ENCODE measurements at regions not wholly inside any gene's neighbourhood (a gene's known extent, or its start where the extent isn't known, plus 50 kb on each side); places are given as distances from the start of the nearest gene placed in this dataset.

DNA sequence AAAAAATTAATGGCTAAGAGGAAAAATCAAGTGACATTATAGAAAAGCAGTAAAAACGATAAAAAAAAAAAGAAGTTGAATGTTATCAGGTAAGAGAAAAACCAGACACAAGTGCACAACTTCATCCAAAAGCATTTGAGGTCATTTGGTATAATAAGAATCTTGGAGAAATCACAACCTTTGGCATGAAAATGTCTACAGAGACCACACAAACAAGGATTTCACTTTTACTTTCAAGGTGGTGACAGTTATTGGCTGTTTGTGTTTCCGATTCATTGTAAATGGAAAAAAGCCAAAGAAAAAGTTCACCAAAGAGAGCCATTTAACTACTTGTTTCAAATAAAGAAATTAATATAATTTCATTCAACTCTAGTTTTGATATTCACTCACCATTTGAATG lies 1193.5 kb downstream of the PCDH9 start:
- no peak overlapping the region for H3K27ac ChIP-seq
- no peak for DNase-seq (ENCODE audit: low spot score)
- ChIA-PET POLR2A (ENCODE audit: low non-redundant PET) (no interaction called here), CTCF (no interaction called here)
- TF ChIP-seq, protein P1, sequence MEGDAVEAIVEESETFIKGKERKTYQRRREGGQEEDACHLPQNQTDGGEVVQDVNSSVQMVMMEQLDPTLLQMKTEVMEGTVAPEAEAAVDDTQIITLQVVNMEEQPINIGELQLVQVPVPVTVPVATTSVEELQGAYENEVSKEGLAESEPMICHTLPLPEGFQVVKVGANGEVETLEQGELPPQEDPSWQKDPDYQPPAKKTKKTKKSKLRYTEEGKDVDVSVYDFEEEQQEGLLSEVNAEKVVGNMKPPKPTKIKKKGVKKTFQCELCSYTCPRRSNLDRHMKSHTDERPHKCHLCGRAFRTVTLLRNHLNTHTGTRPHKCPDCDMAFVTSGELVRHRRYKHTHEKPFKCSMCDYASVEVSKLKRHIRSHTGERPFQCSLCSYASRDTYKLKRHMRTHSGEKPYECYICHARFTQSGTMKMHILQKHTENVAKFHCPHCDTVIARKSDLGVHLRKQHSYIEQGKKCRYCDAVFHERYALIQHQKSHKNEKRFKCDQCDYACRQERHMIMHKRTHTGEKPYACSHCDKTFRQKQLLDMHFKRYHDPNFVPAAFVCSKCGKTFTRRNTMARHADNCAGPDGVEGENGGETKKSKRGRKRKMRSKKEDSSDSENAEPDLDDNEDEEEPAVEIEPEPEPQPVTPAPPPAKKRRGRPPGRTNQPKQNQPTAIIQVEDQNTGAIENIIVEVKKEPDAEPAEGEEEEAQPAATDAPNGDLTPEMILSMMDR (conservative IDR thresholded peaks at IDR 0.05; ENCODE audit: low read depth), result no peak

DNA sequence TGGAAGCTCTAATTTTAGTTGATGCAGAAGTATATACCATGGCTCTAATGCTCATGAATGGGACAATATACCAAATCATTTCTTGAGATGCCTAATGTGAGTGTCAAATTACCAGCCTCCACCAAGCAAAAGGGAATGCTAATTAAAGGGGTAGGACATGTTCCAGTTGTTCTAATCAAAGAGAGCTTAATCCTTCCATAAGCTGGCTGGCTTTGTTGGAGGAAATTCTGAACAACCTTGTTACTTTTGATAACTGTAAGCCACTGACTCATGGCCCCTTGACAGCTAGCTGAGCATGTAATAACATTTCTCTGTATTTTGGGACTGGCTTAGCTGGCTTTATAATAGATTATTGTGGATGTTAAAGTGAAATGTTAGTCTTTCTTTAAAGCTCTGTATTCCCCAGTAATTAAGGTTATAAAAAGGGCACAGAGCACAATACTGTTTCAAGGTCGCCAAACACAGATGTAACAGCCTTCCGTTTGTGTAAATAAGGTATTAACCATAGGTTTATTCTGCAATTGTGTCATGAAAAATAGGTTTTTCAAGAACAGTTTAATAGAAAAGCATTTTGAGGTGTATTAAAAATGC lies 1194.0 kb downstream of the PCDH9 start:
- TF ChIP-seq, protein P1 (conservative IDR thresholded peaks at IDR 0.05; ENCODE audit: low read depth), result no peak
- H3K27ac ChIP-seq, result no peak overlapping the region
- POLR2A ChIA-PET (ENCODE audit: low non-redundant PET), result no interaction called here
- CTCF ChIA-PET, result no interaction called here
- no peak for DNase-seq (ENCODE audit: low spot score)

DNA sequence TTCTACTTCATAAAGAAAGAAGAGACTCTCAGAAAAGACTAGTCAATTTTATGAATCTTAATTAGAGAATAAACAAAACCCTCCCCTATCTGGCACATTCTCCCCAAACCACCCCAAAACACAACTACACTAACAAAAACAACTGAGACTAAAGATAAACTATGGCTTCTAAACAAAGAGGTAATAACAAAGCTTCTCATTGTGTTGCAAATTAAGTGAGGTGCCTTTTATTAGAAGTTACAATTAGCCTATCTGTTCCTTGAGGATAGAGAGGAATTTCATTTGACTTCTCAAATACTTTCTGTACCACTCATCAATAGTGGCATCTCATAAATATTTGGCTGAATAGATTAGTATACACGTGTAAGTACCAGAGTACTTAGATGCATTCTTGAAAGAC lies 1196.2 kb downstream of the PCDH9 start:
- POLR2A ChIA-PET (ENCODE audit: low non-redundant PET), result no interaction called here
- no peak for DNase-seq (ENCODE audit: low spot score)
- TF ChIP-seq, protein P1 (conservative IDR thresholded peaks at IDR 0.05; ENCODE audit: low read depth), result no peak
- CTCF ChIA-PET, result no interaction called here
- no peak overlapping the region for H3K27ac ChIP-seq

DNA sequence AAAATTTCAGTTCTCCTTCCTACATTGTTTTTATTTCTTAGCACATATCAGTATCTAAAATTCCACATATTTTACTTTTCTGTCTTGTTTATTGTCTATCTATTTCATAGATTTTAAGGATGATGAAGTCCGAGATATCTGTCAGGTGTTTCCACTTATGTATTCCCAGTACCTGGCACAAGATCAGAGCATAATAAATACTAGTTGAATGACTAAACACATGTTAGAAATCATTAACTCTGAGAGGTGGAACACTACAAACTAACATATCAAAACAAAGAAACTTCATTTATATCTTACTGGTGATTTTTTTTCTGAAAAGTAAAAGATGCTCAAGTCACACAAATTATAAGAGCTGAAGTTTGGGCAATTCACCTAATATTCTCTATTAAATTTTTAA lies 1208.3 kb downstream of the PCDH9 start:
- TF ChIP-seq, protein P1 (conservative IDR thresholded peaks at IDR 0.05; ENCODE audit: low read depth), result no peak
- ChIA-PET CTCF (no interaction called here), POLR2A (ENCODE audit: low non-redundant PET) (no interaction called here)
- no peak for DNase-seq (ENCODE audit: low spot score)
- H3K27ac ChIP-seq, result no peak overlapping the region

DNA sequence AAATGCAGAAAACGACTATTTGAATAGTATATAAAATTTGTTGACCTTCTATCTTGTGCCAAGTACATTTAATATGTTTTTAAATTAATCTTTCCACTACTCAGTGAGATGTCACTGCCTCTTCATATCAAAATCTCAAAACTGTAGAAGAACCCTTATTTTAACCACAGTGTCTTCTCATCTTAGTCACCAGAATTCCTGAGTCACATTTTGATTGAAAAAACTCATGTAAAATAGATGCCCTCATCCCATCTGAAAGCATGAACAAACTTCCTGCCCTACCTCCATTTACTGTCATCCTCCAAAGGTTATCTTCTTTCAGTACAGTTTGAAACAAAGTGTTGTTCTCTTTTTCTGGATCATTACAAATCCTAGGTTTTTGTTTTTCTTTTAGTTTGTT lies 1215.4 kb downstream of the PCDH9 start:
- DNase-seq (ENCODE audit: low spot score), result no peak
- CTCF ChIA-PET, result no interaction called here
- TF ChIP-seq, protein P1 (conservative IDR thresholded peaks at IDR 0.05; ENCODE audit: low read depth), result no peak
- POLR2A ChIA-PET (ENCODE audit: low non-redundant PET), result no interaction called here
- no peak overlapping the region for H3K27ac ChIP-seq

DNA sequence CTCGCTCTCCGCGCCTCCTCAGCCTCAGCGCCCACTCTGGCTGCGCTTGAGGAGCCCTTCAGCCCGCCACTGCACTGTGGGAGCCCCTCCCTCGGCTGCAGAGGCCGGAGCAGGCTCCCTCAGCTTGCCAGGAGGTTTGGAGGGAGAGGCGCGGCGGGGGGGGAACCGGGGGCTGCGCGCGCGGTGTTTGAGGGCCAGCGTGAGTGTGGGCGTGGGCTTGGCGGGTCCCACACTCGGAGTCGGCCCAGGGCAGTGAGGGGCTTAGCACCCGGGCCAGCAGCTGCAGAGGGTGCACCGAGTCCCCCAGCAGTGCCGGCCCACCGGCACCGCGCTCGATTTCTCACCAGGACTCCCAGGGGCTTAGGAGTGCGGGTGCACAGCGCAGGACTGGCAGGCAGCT lies 1220.9 kb downstream of the PCDH9 start:
- no peak overlapping the region for H3K27ac ChIP-seq
- DNase-seq (ENCODE audit: low spot score), result no peak
- ChIA-PET POLR2A (ENCODE audit: low non-redundant PET) (no interaction called here), CTCF (no interaction called here)
- TF ChIP-seq, protein P1 (conservative IDR thresholded peaks at IDR 0.05; ENCODE audit: low read depth), result no peak

DNA sequence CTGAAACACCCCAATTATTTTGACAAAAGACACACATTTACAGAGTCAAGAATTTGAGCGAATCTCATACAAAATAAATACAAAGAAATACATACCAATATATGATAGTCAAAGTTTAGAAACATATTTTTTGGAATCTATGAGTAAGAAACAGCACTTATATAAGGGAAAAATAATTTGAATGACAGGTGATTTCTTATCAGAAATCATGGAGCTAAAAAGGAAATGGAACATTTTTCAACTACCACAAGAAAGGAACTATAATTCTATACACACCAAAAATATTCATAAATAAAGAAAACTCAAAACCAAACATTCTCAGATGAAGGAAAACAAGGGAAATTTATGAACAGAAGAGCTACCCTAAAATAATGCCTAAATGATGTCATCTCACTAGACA lies 1226.6 kb downstream of the PCDH9 start:
- POLR2A ChIA-PET (ENCODE audit: low non-redundant PET), result no interaction called here
- no peak for DNase-seq (ENCODE audit: low spot score)
- no peak overlapping the region for H3K27ac ChIP-seq
- TF ChIP-seq, protein P1 (conservative IDR thresholded peaks at IDR 0.05; ENCODE audit: low read depth), result no peak
- CTCF ChIA-PET, result interaction anchor here (0.7 kb wide), 1 partner anchor 820 kb away, joined by 3 read pairs; no protein-coding TSS in a partner anchor
